Endodermal cell (in vitro differentiated cells): ENCODE measurements at regions not wholly inside any gene's neighbourhood (a gene's known extent, or its start where the extent isn't known, plus 50 kb on each side); places are given as distances from the start of the nearest gene placed in this dataset.
A peak's percentile ranks its signal among the peaks of the same experiment; 100 is the strongest.
"Not testable (repeated sequence)": the region's sequence is repeated elsewhere in the genome, so short reads cannot be mapped to it uniquely, and the experiment has no call there.

Experiments
- DNase-seq: peaks from one replicate; pipeline ENCODE4 v3.0.0-alpha.2; 2017
- H3K27ac ChIP-seq: 2 replicates; pipeline ENCODE4 v1.5.1; 2013; ENCODE audit warnings: mild to moderate bottlenecking, low read depth, low read length, moderate library complexity
- H3K27me3 ChIP-seq: 2 replicates; pipeline ENCODE4 v1.6.1; 2013; ENCODE audit warnings: mild to moderate bottlenecking, low read length, moderate library complexity; ENCODE audit not compliant: insufficient read depth, control insufficient read depth, poor library complexity, severe bottlenecking
- H3K36me3 ChIP-seq: 2 replicates; pipeline ENCODE4 v1.7.0; 2013; ENCODE audit warnings: mild to moderate bottlenecking, low read length, moderate library complexity; ENCODE audit not compliant: control insufficient read depth, insufficient read depth
- H3K4me1 ChIP-seq: one replicate; pipeline ENCODE4 v1.7.0; 2013; ENCODE audit warnings: low read length; ENCODE audit not compliant: control insufficient read depth, insufficient read depth
- H3K4me3 ChIP-seq: 2 replicates; pipeline ENCODE4 v1.5.1; 2013; ENCODE audit warnings: mild to moderate bottlenecking, low read length, moderate library complexity
- H3K9ac ChIP-seq: 2 replicates; pipeline ENCODE4 v1.6.1; 2013; ENCODE audit warnings: mild to moderate bottlenecking, low read length, moderate library complexity; ENCODE audit not compliant: poor library complexity, severe bottlenecking; ENCODE audit errors: extremely low read depth
- H3K9me3 ChIP-seq: 2 replicates; pipeline ENCODE4 v1.6.1; 2013; ENCODE audit warnings: mild to moderate bottlenecking, low read length, moderate library complexity; ENCODE audit not compliant: control insufficient read depth
- H3K27ac Mint-ChIP-seq: 2 replicates; pipeline ENCODE4 v1.8.0; 2020; ENCODE audit warnings: mixed read lengths
- H3K27me3 Mint-ChIP-seq: 2 replicates; pipeline ENCODE4 v1.8.0; 2021; ENCODE audit warnings: mild to moderate bottlenecking, mixed read lengths; ENCODE audit not compliant: insufficient read depth
- H3K36me3 Mint-ChIP-seq: 2 replicates; pipeline ENCODE4 v1.8.0; 2020; ENCODE audit warnings: low read depth, mixed read lengths
- H3K4me1 Mint-ChIP-seq: 2 replicates; pipeline ENCODE4 v1.8.0; 2020; ENCODE audit warnings: mixed read lengths
- H3K4me3 Mint-ChIP-seq: 2 replicates; pipeline ENCODE4 v1.8.0; 2020; ENCODE audit warnings: mild to moderate bottlenecking, moderate library complexity, mixed read lengths
- H3K9me3 Mint-ChIP-seq: 2 replicates; pipeline ENCODE4 v1.8.0; 2020; ENCODE audit warnings: mild to moderate bottlenecking, mixed read lengths
- CTCF ChIP-seq: fragments of 200-600 bp; sonication (generic); conservative IDR thresholded peaks from 2 replicates; pipeline ENCODE4 v1.5.0; 2021; ENCODE audit warnings: antibody characterized with exemption, mild to moderate bottlenecking
- WGBS, 2 experiments: methylation state at CpG; one replicate each; pipeline versions ENCODE4 v1.1.5 to v1.1.7; 2013; ENCODE audit warnings: missing lambda C conversion rate in 2 of 2, mixed read lengths in 1 of 2; ENCODE audit not compliant: insufficient coverage in 1 of 2, insufficient read length in 1 of 2; 5-methylcytosine and 5-hydroxymethylcytosine counted together

- Histone ChIP-seq H3K36me3 (no peaks in the 10 kb centered on the region), H3K9me3 (no peaks in the 10 kb centered on the region), H3K27me3 (peaks cover 16% of the 10 kb centered on the region), H3K9ac (no peak overlapping the region), H3K4me1 (no peaks in the 10 kb centered on the region), H3K27ac (no peak overlapping the region), H3K4me3 (no peak overlapping the region)
- Mint-ChIP-seq H3K27ac (no peak overlapping the region), H3K4me1 (no peaks in the 10 kb centered on the region), H3K9me3 (no peaks in the 10 kb centered on the region), H3K4me3 (no peak overlapping the region), H3K36me3 (no peaks in the 10 kb centered on the region), H3K27me3 (peaks cover 4% of the 10 kb centered on the region)
- 93% methylated on average over 3 of the region's 3 CpGs; no CpG with 5 or more reads in 1 of the 2 experiments for WGBS, 2 experiments
- DNase-seq: no peak
- no peak for TF ChIP-seq CTCF
These were observed 68.0 kb upstream of the PTPRG start for GRCh38 chr3:61493339-61493738.

- 83 to 91% methylated on average over 3 of the region's 3 CpGs for WGBS, 2 experiments
- H3K27ac ChIP-seq, H3K9me3 Mint-ChIP-seq, H3K9me3 ChIP-seq, H3K4me3 ChIP-seq, H3K36me3 ChIP-seq, H3K9ac ChIP-seq, H3K27me3 Mint-ChIP-seq, H3K4me1 ChIP-seq, H3K4me3 Mint-ChIP-seq, H3K27ac Mint-ChIP-seq, DNase-seq, H3K36me3 Mint-ChIP-seq, H3K4me1 Mint-ChIP-seq: not testable (repeated sequence)
- H3K27me3 ChIP-seq: peaks cover 11% of the 10 kb centered on the region
These were observed 67.1 kb upstream of the PTPRG start for GRCh38 chr3:61494309-61494708.

GRCh38 chr3:61497463-61497862 is 63.9 kb upstream of the PTPRG start:
- TF ChIP-seq CTCF: no peak
- no peaks in the 10 kb centered on the region for H3K36me3 Mint-ChIP-seq
- no peak overlapping the region for H3K27ac Mint-ChIP-seq
- Histone ChIP-seq H3K9ac (no peak overlapping the region), H3K27ac (no peak overlapping the region), H3K4me3 (no peak overlapping the region), H3K4me1 (no peaks in the 10 kb centered on the region), H3K27me3 (no peaks in the 10 kb centered on the region), H3K36me3 (no peaks in the 10 kb centered on the region), H3K9me3 (no peaks in the 10 kb centered on the region)
- WGBS, 2 experiments: 88% methylated on average over 2 of the region's 2 CpGs; no CpG with 5 or more reads in 1 of the 2 experiments
- H3K27me3 Mint-ChIP-seq: peaks cover 3% of the 10 kb centered on the region
- no peak overlapping the region for H3K4me3 Mint-ChIP-seq
- H3K9me3 Mint-ChIP-seq: peaks cover 7% of the 10 kb centered on the region
- H3K4me1 Mint-ChIP-seq: no peaks in the 10 kb centered on the region
- no peak for DNase-seq

- Histone ChIP-seq H3K27ac (no peak overlapping the region), H3K4me3 (no peak overlapping the region), H3K36me3 (no peaks in the 10 kb centered on the region), H3K9ac (no peak overlapping the region), H3K9me3 (no peaks in the 10 kb centered on the region), H3K27me3 (no peaks in the 10 kb centered on the region), H3K4me1 (no peaks in the 10 kb centered on the region)
- Mint-ChIP-seq H3K27me3 (peaks cover 3% of the 10 kb centered on the region), H3K36me3 (no peaks in the 10 kb centered on the region), H3K27ac (no peak overlapping the region), H3K9me3 (peaks cover 9% of the 10 kb centered on the region), H3K4me3 (no peak overlapping the region), H3K4me1 (peaks cover 2% of the 10 kb centered on the region)
- TF ChIP-seq CTCF: peak; percentile 50
- peak; percentile 66 for DNase-seq
- 76 to 79% methylated on average over 5 of the region's 5 CpGs for WGBS, 2 experiments
These were observed 56.2 kb upstream of the PTPRG start for GRCh38 chr3:61505197-61505596.
